ENCODE measurements at regions not wholly inside any gene's neighbourhood (a gene's known extent, or its start where the extent isn't known, plus 50 kb on each side); places are given as distances from the start of the nearest gene placed in this dataset.

DNA sequence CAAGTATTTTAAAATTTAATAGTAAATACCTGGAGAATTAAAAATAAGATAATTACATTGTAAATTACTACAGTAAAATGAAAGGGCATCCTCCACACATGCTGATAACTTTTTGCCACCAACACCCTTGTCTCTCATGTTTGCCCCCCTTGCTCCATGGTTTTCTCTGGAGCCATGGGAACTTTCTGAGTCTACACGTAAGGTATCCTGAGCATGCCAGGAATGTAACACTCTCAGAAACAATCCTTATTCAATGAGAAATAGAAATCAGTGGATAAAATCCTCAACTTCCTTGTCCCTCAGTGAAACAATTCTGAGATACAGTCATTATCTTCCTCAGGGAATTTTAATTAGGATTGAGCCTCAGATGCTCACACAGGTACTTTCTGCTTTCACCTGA lies 108.9 kb downstream of the IZUMO3 start:
- DNase-seq (no peak), ATAC-seq (no peak)
- Histone ChIP-seq H3K36me3 (no peaks in the 10 kb centered on the region), H3K4me1 (no peaks in the 10 kb centered on the region), H3K27me3 (no peaks in the 10 kb centered on the region), H3K9me3 (peaks cover 0 to 24% (median 0%) of the 10 kb centered on the region in 12 donors), H3K4me3 (no peak overlapping the region), H3K27ac (no peak overlapping the region)
- TF ChIP-seq, protein P1, sequence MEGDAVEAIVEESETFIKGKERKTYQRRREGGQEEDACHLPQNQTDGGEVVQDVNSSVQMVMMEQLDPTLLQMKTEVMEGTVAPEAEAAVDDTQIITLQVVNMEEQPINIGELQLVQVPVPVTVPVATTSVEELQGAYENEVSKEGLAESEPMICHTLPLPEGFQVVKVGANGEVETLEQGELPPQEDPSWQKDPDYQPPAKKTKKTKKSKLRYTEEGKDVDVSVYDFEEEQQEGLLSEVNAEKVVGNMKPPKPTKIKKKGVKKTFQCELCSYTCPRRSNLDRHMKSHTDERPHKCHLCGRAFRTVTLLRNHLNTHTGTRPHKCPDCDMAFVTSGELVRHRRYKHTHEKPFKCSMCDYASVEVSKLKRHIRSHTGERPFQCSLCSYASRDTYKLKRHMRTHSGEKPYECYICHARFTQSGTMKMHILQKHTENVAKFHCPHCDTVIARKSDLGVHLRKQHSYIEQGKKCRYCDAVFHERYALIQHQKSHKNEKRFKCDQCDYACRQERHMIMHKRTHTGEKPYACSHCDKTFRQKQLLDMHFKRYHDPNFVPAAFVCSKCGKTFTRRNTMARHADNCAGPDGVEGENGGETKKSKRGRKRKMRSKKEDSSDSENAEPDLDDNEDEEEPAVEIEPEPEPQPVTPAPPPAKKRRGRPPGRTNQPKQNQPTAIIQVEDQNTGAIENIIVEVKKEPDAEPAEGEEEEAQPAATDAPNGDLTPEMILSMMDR (IDR thresholded peaks at IDR 0.05) = no peak
- no peak for TF ChIP-seq POLR2A (IDR thresholded peaks at IDR 0.05)
- intact Hi-C loops (cut with DNase I) = no loop called here
- 25 to 42% (median 36%) methylated on average over 1 of the region's 1 CpG for WGBS, 4 donors

DNA sequence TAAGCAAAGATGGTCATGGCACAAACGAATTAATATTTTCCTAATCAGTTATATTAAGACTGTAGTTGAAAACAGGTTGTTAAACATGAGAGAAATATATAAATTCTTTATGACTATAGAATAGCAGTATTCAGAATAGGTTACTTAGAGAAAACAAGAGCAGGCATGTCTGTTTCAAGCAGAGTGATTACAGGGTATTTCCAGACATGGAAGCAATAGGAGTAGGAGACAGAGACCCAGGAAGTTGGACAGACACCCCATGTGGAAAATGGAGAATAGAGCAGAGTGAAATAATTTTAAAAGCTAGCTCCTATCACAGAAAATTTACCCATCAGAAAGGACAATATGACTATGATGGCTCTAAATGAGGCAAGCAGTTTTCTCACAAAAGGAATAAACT lies 111.5 kb downstream of the IZUMO3 start:
- DNase-seq (no peak), ATAC-seq (no peak)
- Histone ChIP-seq H3K27ac (no peak overlapping the region), H3K9me3 (peaks cover 0 to 24% (median 0%) of the 10 kb centered on the region in 12 donors), H3K4me3 (no peak overlapping the region), H3K4me1 (no peaks in the 10 kb centered on the region), H3K27me3 (no peaks in the 10 kb centered on the region), H3K36me3 (no peaks in the 10 kb centered on the region)
- TF ChIP-seq, protein P1 (IDR thresholded peaks at IDR 0.05) = no peak
- no peak for TF ChIP-seq POLR2A (IDR thresholded peaks at IDR 0.05)
- intact Hi-C loops (cut with DNase I) = no loop called here
- 29 to 61% (median 54%) methylated on average over 1 of the region's 1 CpG for WGBS, 4 donors

DNA sequence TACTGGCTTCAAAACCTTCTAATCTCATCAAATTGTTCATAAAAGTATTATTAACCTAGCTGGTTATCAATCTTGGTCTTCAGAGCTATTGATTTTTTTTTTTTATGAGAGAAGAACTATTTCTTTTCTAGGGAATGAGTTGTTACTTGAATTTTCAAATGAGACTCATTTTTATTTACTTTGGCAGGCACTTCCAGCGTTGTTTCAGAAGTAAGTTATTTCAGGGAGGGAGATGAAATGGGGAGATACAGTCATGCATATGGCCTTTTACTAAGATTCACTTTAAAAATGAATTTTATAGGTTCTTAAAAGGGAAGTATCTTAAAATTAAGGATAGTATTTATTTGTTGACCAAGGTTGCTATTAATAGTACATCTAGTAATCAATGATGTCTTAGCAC lies 129.6 kb downstream of the IZUMO3 start:
- Histone ChIP-seq H3K27me3 (no peaks in the 10 kb centered on the region), H3K36me3 (no peaks in the 10 kb centered on the region), H3K4me3 (no peak overlapping the region), H3K4me1 (no peaks in the 10 kb centered on the region), H3K27ac (no peak overlapping the region), H3K9me3 (peaks cover 0 to 9% (median 0%) of the 10 kb centered on the region in 12 donors)
- ATAC-seq = no peak
- 52 to 73% (median 59%) methylated on average over 1 of the region's 1 CpG for WGBS, 4 donors
- no peak for DNase-seq
- TF ChIP-seq, protein P1 (IDR thresholded peaks at IDR 0.05) = no peak
- TF ChIP-seq POLR2A (IDR thresholded peaks at IDR 0.05) = no peak
- intact Hi-C loops (cut with DNase I) = no loop called here

DNA sequence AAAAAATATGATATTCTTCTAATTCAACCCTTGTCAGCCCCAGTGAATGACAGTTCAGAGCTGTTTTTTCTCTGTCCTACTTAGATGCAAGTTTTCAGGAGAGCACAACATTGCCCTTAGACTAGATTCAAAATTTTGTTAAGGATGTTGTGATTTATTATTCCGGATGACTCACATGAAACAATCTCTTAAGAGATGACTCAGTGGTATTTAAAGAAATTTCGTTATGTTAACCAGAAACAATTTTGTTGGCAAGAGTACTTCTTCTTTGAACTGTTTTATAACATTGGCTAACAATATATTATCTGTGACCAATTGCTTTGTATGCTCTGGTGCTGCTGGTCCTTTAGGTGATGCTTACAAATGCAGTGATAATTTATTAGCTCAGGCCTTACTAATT lies 132.0 kb downstream of the IZUMO3 start:
- Histone ChIP-seq H3K9me3 (peaks cover 0 to 4% (median 0%) of the 10 kb centered on the region in 12 donors), H3K27ac (no peak overlapping the region), H3K4me1 (no peaks in the 10 kb centered on the region), H3K4me3 (no peak overlapping the region), H3K27me3 (no peaks in the 10 kb centered on the region), H3K36me3 (no peaks in the 10 kb centered on the region)
- no peak for TF ChIP-seq POLR2A (IDR thresholded peaks at IDR 0.05)
- TF ChIP-seq, protein P1 (IDR thresholded peaks at IDR 0.05) = no peak
- intact Hi-C loops (cut with DNase I) = no loop called here
- 53 to 60% (median 57%) methylated on average over 2 of the region's 2 CpGs for WGBS, 4 donors
- no peak for ATAC-seq
- no peak for DNase-seq
